ENCODE measurements at regions not wholly inside any gene's neighbourhood (a gene's known extent, or its start where the extent isn't known, plus 50 kb on each side); places are given as distances from the start of the nearest gene placed in this dataset.

- TF ChIP-seq POLR2A (IDR thresholded peaks at IDR 0.05) (no peak), CTCF (IDR thresholded peaks at IDR 0.05) (no peak)
Measured at GRCh38 chr10:21212348-21212747, 313.1 kb downstream of the SKIDA1 start.
